ENCODE measurements at regions not wholly inside any gene's neighbourhood (a gene's known extent, or its start where the extent isn't known, plus 50 kb on each side); places are given as distances from the start of the nearest gene placed in this dataset.

DNA sequence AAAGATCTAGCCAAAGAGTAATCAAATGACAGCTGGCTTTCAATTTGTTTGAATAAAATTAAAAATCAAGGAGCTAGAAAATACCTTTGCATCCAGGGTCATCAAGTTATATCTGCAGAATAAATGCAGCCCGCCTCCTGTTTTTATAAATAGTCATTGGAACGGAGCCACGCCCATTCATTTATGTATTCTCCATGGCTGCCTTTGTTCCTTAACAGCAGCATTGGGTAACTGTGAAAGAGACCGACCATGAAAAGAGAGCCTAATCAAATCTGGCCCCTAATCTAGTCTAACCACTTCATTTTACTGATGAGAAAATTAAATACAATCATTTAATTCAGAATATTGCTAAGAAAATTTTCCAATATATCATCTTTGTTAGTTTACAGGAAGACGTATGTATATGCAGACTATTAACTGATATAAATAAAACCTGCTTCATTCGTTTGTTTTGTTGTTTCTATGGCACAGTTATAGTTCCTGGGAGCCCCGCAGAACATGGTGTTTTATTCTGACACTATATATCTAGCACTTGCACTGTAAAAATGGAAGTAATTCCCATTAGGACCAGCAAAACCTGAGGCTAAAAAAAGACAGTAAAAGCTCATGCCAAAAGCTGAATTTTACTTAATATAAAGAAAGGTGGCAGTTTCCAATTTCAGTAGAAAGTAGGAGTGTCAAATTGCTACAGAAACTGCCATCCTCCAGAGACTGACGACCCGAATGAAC lies 111.8 kb upstream of the PALMD start:
- no peak overlapping the region for H2BK120ac ChIP-seq (replicated peaks; ENCODE audit: low read depth, low read length)
- no peaks in the 10 kb centered on the region for H3K23me2 ChIP-seq (ENCODE audit: low read depth, low read length)
- no peak overlapping the region for H2BK12ac ChIP-seq (ENCODE audit: low read depth, low read length)
- H3K36me3 ChIP-seq (ENCODE audit: control insufficient read depth in 2 of 4, insufficient read depth in 4 of 4, low read length in 3 of 4), result no peaks in the 10 kb centered on the region
- H3K18ac ChIP-seq (ENCODE audit: extremely low read depth, low read length), result no peak overlapping the region
- no peak overlapping the region for H3K56ac ChIP-seq (replicated peaks; ENCODE audit: insufficient read length, low read depth, low read length)
- no peak overlapping the region for H3K14ac ChIP-seq (ENCODE audit: insufficient read length)
- H2BK15ac ChIP-seq (ENCODE audit: low read length), result no peak overlapping the region
- no peak overlapping the region for H3K4me3 ChIP-seq (ENCODE audit: extremely low read depth in 1 of 4, insufficient read depth in 2 of 4, low read depth in 3 of 4, low read length in 4 of 4)
- H3K79me1 ChIP-seq (ENCODE audit: low read depth, low read length), result no peaks in the 10 kb centered on the region
- H2AK5ac ChIP-seq (ENCODE audit: low read depth, low read length), result no peak overlapping the region
- H4K8ac ChIP-seq (ENCODE audit: extremely low read depth, insufficient read depth, low read length), result no peak overlapping the region
- no peak overlapping the region for H4K5ac ChIP-seq (ENCODE audit: insufficient read length, low read depth, low read length)
- peak overlapping the region; percentile 70; the same call in 1 of the 2 replicates for H2AFZ ChIP-seq (ENCODE audit: low read length)
- H3K27me3 ChIP-seq (replicated peaks in 1 of 4; ENCODE audit: control insufficient read depth in 3 of 4, extremely low read depth in 1 of 4, insufficient read depth in 3 of 4, low read length in 3 of 4), result no peaks in the 10 kb centered on the region
- no peaks in the 10 kb centered on the region; a peak in 1 of 4 replicates for H3K9me3 ChIP-seq (ENCODE audit: insufficient read depth in 2 of 2, low read depth in 1 of 2, low read length in 1 of 2)
- no peak overlapping the region for H2BK5ac ChIP-seq (ENCODE audit: low read depth, low read length)
- H3K23ac ChIP-seq (ENCODE audit: insufficient read length), result no peak overlapping the region
- CTCF ChIA-PET (ENCODE audit: partially characterized antibody), result no interaction called here
- POLR2A ChIA-PET (ENCODE audit: partially characterized antibody), result no interaction called here
- no peak overlapping the region for H4K91ac ChIP-seq (replicated peaks; ENCODE audit: insufficient read length, low read length)
- FAIRE-seq (no peak), DNase-seq (ENCODE audit: low read depth in 1 of 2, low spot score in 2 of 2) (no peak)
- H3K79me2 ChIP-seq (ENCODE audit: control insufficient read depth in 1 of 2, insufficient read depth in 2 of 2, low read length in 2 of 2), result no peaks in the 10 kb centered on the region
- no peak overlapping the region for H3K4ac ChIP-seq (replicated peaks; ENCODE audit: insufficient read length, low read depth, low read length)
- WGBS, 2 experiments (ENCODE audit: extremely low coverage in 1 of 2, insufficient coverage in 1 of 2, insufficient read length in 1 of 2, insufficient replicate concordance in 2 of 2, low coverage in 1 of 2, low lambda C conversion rate in 2 of 2, missing lambda C conversion rate in 1 of 2), result 86% methylated on average over 9 of the region's 9 CpGs; no CpG with 5 or more reads in 1 of the 2 experiments
- no peak overlapping the region for H3K9ac ChIP-seq (replicated peaks in 1 of 4; ENCODE audit: extremely low read depth in 1 of 4, low read depth in 3 of 4, low read length in 3 of 4)
- no peak overlapping the region for H3K4me2 ChIP-seq (ENCODE audit: insufficient read depth in 1 of 2, low read depth in 2 of 2, low read length in 2 of 2)
- H3K4me1 ChIP-seq (replicated peaks in 1 of 4; ENCODE audit: control insufficient read depth in 3 of 4, insufficient read depth in 4 of 4, low read length in 3 of 4), result peaks cover 0 to 2% (median 0%) of the 10 kb centered on the region in 4 experiments; a peak in 1 of 7 replicates
- no peak overlapping the region for H2BK20ac ChIP-seq (ENCODE audit: low read length)
- H3K27ac ChIP-seq (ENCODE audit: low read depth, low read length), result no peak overlapping the region
- H4K20me1 ChIP-seq (replicated peaks in 1 of 2; ENCODE audit: control insufficient read depth in 1 of 2, insufficient read depth in 2 of 2, low read length in 2 of 2), result no peaks in the 10 kb centered on the region
- TF ChIP-seq SIRT6 (IDR thresholded peaks at IDR 0.05; ENCODE audit: low read length) (no peak), KDM4A (IDR thresholded peaks at IDR 0.05; ENCODE audit: low read depth, low read length, severe bottlenecking) (no peak), CREB1 (IDR thresholded peaks at IDR 0.05) (no peak), YY1 (IDR thresholded peaks at IDR 0.05; ENCODE audit: low read depth, low read length) (no peak), SP2 (IDR thresholded peaks at IDR 0.05; ENCODE audit: low read length) (no peak), TEAD4 (IDR thresholded peaks at IDR 0.05; ENCODE audit: low read depth, low read length) (no peak), EGR1 (IDR thresholded peaks at IDR 0.05; ENCODE audit: borderline replicate concordance, low read depth, low read length) (no peak), JUN (IDR thresholded peaks at IDR 0.05; ENCODE audit: low read depth, low read length) (no peak), TCF12 (IDR thresholded peaks at IDR 0.05; ENCODE audit: low read depth, low read length) (no peak), POLR2A (IDR thresholded peaks at IDR 0.05; ENCODE audit: control extremely low read depth in 1 of 2, low read depth in 2 of 2, low read length in 2 of 2) (no peak), BACH1 (IDR thresholded peaks at IDR 0.05; ENCODE audit: low read length) (no peak), NRF1 (IDR thresholded peaks at IDR 0.05; ENCODE audit: low read depth, low read length) (no peak), CHD2 (IDR thresholded peaks at IDR 0.05; ENCODE audit: low read length) (no peak), KDM1A (IDR thresholded peaks at IDR 0.05; ENCODE audit: borderline replicate concordance, low read length) (no peak), SRF (IDR thresholded peaks at IDR 0.05; ENCODE audit: low read depth, low read length) (no peak)
- TF ChIP-seq, protein P1, sequence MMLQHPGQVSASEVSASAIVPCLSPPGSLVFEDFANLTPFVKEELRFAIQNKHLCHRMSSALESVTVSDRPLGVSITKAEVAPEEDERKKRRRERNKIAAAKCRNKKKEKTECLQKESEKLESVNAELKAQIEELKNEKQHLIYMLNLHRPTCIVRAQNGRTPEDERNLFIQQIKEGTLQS (IDR thresholded peaks at IDR 0.05; ENCODE audit: insufficient read depth, low read depth, low read length), result no peak
